T-cell (primary cell): ENCODE measurements at regions not wholly inside any gene's neighbourhood (a gene's known extent, or its start where the extent isn't known, plus 50 kb on each side); places are given as distances from the start of the nearest gene placed in this dataset.

Source experiments
- ATAC-seq, 4 experiments: fragments of 200-7000 bp in 3 of 4; fragments of 150-1000 bp in 1 of 4; cut with Tn5 transposase; replicated peaks in 1 of 4; 1 replicate in 3 of 4; 2 replicates in 1 of 4; pipeline ENCODE4 v1.10.0; 2021; ENCODE audit warnings: moderate library complexity in 3 of 4, mild to moderate bottlenecking in 2 of 4, moderate number of reproducible peaks in 1 of 4
- CTCF ChIA-PET, 2 donors: fragments of 300-600 bp; sonication (Branson Sonifier 250); formaldehyde crosslinking; loops; one replicate each; lab custom pipeline; 2022; ENCODE audit warnings: antibody characterized with exemption in 2 of 2; lab: Charles Lee
- POLR2A ChIA-PET, 2 donors: fragments of 300-600 bp; sonication (Branson Sonifier 250); formaldehyde crosslinking; loops; one replicate each; lab custom pipeline; 2022; ENCODE audit warnings: antibody characterized with exemption in 2 of 2; lab: Charles Lee
- DNase-seq, 35 experiments: peaks; one replicate each; pipeline versions ENCODE4 v3.0.0 to v3.0.0-alpha.2; 2013 to 2023
- H3K27ac ChIP-seq: one replicate; pipeline ENCODE4 v1.5.1; 2013; ENCODE audit warnings: low read length
- H3K27me3 ChIP-seq, 2 experiments: replicated peaks in 1 of 2; 1 replicate in 1 of 2; 2 replicates in 1 of 2; pipeline versions ENCODE4 v1.6.1 to v1.7.0; 2013; ENCODE audit warnings: low read length in 1 of 2, mixed read lengths in 1 of 2; ENCODE audit not compliant: control insufficient read depth in 2 of 2, insufficient read depth in 2 of 2; ENCODE audit errors: extremely low read depth in 1 of 2
- H3K36me3 ChIP-seq, 2 donors: 1 replicate in 1 of 2; 2 replicates in 1 of 2; pipeline versions ENCODE4 v1.6.1 to v1.7.0; 2013; ENCODE audit warnings: low read length in 1 of 2; ENCODE audit not compliant: control insufficient read depth in 2 of 2, insufficient read depth in 1 of 2; ENCODE audit errors: extremely low read depth in 1 of 2
- H3K4me1 ChIP-seq, 2 experiments: 1 replicate in 1 of 2; 2 replicates in 1 of 2; pipeline versions ENCODE4 v1.6.1 to v1.7.0; 2013; ENCODE audit warnings: low read length in 2 of 2, mixed read lengths in 1 of 2; ENCODE audit not compliant: insufficient read depth in 2 of 2, control insufficient read depth in 1 of 2; ENCODE audit errors: extremely low read depth in 1 of 2
- H3K4me3 ChIP-seq, 2 donors: 1 replicate in 1 of 2; 2 replicates in 1 of 2; pipeline versions ENCODE4 v1.5.1 to v1.7.0; 2013; ENCODE audit warnings: mild to moderate bottlenecking in 2 of 2, low read length in 1 of 2, moderate library complexity in 1 of 2; ENCODE audit not compliant: control insufficient read depth in 1 of 2; ENCODE audit errors: extremely low read depth in 1 of 2
- H3K9me3 ChIP-seq: 2 replicates; pipeline ENCODE4 v1.7.0; 2013
- H3K27ac Mint-ChIP-seq, 2 donors: one replicate each; pipeline ENCODE4 v1.8.0; 2020 to 2021; ENCODE audit warnings: mild to moderate bottlenecking in 2 of 2, mixed read lengths in 2 of 2
- H3K27me3 Mint-ChIP-seq, 2 donors: one replicate each; pipeline ENCODE4 v1.8.0; 2021 to 2022; ENCODE audit warnings: mixed read lengths in 2 of 2
- H3K36me3 Mint-ChIP-seq: one replicate; pipeline ENCODE4 v1.8.0; 2021; ENCODE audit warnings: mixed read lengths
- H3K4me1 Mint-ChIP-seq, 3 donors: one replicate each; pipeline ENCODE4 v1.8.0; 2020 to 2022; ENCODE audit warnings: mixed read lengths in 3 of 3, mild to moderate bottlenecking in 1 of 3
- H3K4me3 Mint-ChIP-seq, 3 donors: one replicate each; pipeline ENCODE4 v1.8.0; 2020 to 2022; ENCODE audit warnings: mild to moderate bottlenecking in 3 of 3, mixed read lengths in 3 of 3, moderate library complexity in 3 of 3
- H3K9me3 Mint-ChIP-seq, 3 donors: one replicate each; pipeline ENCODE4 v1.8.0; 2020 to 2022; ENCODE audit warnings: mixed read lengths in 3 of 3
- WGBS: methylation state at CpG from one replicate; pipeline ENCODE4 v1.1.5; 2013; ENCODE audit warnings: missing lambda C conversion rate; ENCODE audit not compliant: insufficient coverage; 5-methylcytosine and 5-hydroxymethylcytosine counted together

DNA sequence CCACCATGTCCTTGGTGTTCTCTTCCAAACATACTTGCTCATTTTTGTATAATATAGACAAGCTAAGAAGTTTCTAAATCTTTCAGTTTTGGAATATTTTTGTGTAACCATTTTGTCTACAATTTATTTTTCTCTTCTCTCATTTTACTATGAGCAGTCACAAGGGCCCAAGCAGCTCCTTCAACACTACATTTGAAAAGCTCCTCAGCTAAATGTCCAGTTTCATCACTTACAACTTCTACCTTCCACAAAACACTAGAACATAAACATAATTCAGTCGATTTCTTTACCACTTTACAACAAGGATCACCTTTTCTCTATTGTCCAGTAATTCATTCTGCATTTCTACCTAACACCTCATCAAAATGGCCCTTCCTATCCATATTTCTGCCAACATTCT, 554.4 kb downstream of the RAB28 start:
- POLR2A ChIA-PET = no interaction called here
- DNase-seq = no peak
- Mint-ChIP-seq H3K36me3 (no peaks in the 10 kb centered on the region), H3K27ac (no peak overlapping the region), H3K27me3 (no peaks in the 10 kb centered on the region), H3K9me3 (peaks cover under 1 to 17% (median 5%) of the 10 kb centered on the region in 3 donors), H3K4me1 (no peaks in the 10 kb centered on the region), H3K4me3 (no peak overlapping the region)
- CTCF ChIA-PET = no interaction called here
- Histone ChIP-seq H3K4me3 (no peak overlapping the region), H3K4me1 (no peaks in the 10 kb centered on the region), H3K27ac (no peak overlapping the region), H3K9me3 (no peaks in the 10 kb centered on the region), H3K36me3 (no peaks in the 10 kb centered on the region), H3K27me3 (no peaks in the 10 kb centered on the region)
- no peak for ATAC-seq
- 71% methylated on average over 1 of the region's 1 CpG for WGBS

DNA sequence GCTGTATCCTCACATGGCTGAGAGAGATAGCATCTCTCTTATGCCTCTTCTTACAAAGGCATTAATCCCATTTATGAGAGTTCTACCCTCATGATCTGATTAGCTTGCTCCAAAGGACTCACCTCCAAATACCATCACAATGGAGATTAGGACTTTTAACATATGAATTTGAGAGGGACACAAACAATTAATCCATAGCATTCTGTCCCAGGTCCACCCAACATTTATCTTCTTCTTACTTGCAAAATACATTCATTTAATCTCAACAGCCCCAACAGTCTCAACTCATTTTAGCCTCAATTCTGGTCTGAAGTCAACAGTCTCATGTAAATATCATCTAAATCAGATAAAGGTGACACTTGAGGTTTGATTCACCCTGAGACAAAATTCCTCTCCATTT, 555.4 kb downstream of the RAB28 start:
- Mint-ChIP-seq H3K27ac (no peak overlapping the region), H3K4me3 (no peak overlapping the region), H3K4me1 (no peaks in the 10 kb centered on the region), H3K27me3 (no peaks in the 10 kb centered on the region), H3K36me3 (no peaks in the 10 kb centered on the region), H3K9me3 (peaks cover 0 to 22% (median 5%) of the 10 kb centered on the region in 3 donors)
- no peak for ATAC-seq
- H3K27ac ChIP-seq = no peak overlapping the region
- DNase-seq = no peak
- H3K9me3 ChIP-seq = no peaks in the 10 kb centered on the region
- no peaks in the 10 kb centered on the region for H3K36me3 ChIP-seq
- CTCF ChIA-PET = no interaction called here
- no peaks in the 10 kb centered on the region for H3K27me3 ChIP-seq
- H3K4me1 ChIP-seq = no peaks in the 10 kb centered on the region
- POLR2A ChIA-PET = no interaction called here
- no peak overlapping the region for H3K4me3 ChIP-seq

DNA sequence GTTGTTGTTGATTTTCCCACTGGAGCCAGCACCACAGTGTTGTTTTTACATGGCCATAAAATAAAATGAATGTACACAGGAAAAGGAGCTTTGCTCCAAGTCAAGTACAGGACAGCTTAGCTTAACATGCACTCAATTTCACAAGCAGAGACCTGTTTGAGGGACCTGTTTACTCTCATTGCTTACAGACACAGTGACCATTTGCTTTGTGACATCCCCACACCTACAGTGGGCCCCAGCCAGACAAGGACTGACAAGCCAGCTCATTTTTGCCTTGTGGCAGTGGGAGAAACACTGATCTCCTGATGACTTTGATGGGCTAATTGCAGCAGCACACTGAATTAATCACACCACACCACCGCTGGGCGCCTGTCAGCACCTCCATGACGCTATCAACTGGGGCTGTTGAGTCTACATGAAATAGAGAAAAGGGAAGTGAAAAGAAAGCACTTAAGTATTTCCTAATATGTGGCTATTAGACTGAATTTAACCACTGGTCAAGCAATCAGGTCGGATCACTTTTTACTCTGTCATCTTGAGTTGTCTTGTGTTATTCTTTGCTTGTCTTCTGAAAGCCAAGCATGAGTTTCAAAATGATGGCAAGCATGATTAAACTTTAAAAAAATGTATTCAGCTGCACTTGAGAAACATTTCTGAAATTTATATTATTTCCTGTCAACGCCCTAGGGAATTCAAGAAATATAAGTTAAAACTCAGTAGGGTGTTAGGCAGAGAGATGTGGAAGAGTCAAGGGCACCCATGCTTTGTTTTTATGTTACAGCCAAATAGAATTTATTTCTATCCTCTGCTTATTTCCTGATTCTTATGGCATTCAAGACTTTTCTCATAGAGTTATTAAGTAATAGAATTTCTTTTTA, 557.7 kb downstream of the RAB28 start:
- H3K27me3 ChIP-seq = no peaks in the 10 kb centered on the region
- ATAC-seq = no peak
- Mint-ChIP-seq H3K4me3 (no peak overlapping the region), H3K36me3 (no peaks in the 10 kb centered on the region), H3K27me3 (no peaks in the 10 kb centered on the region), H3K9me3 (peaks cover 0 to 16% (median 5%) of the 10 kb centered on the region in 3 donors), H3K4me1 (no peaks in the 10 kb centered on the region), H3K27ac (no peak overlapping the region)
- WGBS = 50% methylated on average over 1 of the region's 5 CpGs
- no peak overlapping the region for H3K4me3 ChIP-seq
- H3K36me3 ChIP-seq = no peaks in the 10 kb centered on the region
- no peaks in the 10 kb centered on the region for H3K4me1 ChIP-seq
- no peak overlapping the region for H3K27ac ChIP-seq
- POLR2A ChIA-PET = no interaction called here
- no peaks in the 10 kb centered on the region for H3K9me3 ChIP-seq
- no peak for DNase-seq
- CTCF ChIA-PET = no interaction called here

- no peaks in the 10 kb centered on the region for H3K4me1 ChIP-seq
- Mint-ChIP-seq H3K36me3 (no peaks in the 10 kb centered on the region), H3K9me3 (peaks cover 0 to 15% (median under 1%) of the 10 kb centered on the region in 3 donors), H3K27me3 (no peaks in the 10 kb centered on the region), H3K4me1 (no peaks in the 10 kb centered on the region), H3K4me3 (no peak overlapping the region), H3K27ac (no peak overlapping the region)
- no peak for DNase-seq
- 78% methylated on average over 2 of the region's 2 CpGs for WGBS
- ChIA-PET POLR2A (no interaction called here), CTCF (no interaction called here)
- no peak for ATAC-seq
- H3K9me3 ChIP-seq = no peaks in the 10 kb centered on the region
- no peak overlapping the region for H3K4me3 ChIP-seq
- H3K36me3 ChIP-seq = no peaks in the 10 kb centered on the region
- H3K27ac ChIP-seq = no peak overlapping the region
- H3K27me3 ChIP-seq = no peaks in the 10 kb centered on the region
These were observed 559.3 kb downstream of the RAB28 start for GRCh38 chr4:12924728-12925320.

DNA sequence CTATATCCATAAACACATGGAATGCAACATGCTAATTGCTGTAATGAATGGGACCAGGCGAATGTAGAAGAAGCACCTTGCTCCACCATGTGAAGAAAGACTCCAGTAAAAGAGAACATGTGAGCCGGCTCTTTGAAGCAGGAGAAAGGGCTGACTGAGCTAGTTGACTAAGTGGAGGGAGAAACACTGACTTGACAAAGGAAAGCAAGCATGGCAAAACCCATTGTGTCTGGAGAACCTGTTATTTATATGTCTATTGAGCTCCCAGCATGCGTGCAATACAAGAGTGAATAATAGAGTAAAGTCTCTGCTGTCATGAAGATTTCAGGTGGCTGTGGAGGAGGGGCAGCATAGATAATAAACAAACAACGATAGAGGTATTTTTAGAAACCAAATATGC, 559.9 kb downstream of the RAB28 start:
- H3K9me3 Mint-ChIP-seq = peaks cover 0 to 11% (median 0%) of the 10 kb centered on the region in 3 donors
- Histone ChIP-seq H3K4me3 (no peak overlapping the region), H3K4me1 (no peaks in the 10 kb centered on the region), H3K36me3 (no peaks in the 10 kb centered on the region), H3K9me3 (no peaks in the 10 kb centered on the region), H3K27me3 (no peaks in the 10 kb centered on the region), H3K27ac (no peak overlapping the region)
- ChIA-PET POLR2A (no interaction called here), CTCF (no interaction called here)
- no peaks in the 10 kb centered on the region for H3K27me3 Mint-ChIP-seq
- 90% methylated on average over 4 of the region's 4 CpGs for WGBS
- ATAC-seq (no peak), DNase-seq (no peak)
- H3K36me3 Mint-ChIP-seq = no peaks in the 10 kb centered on the region
- H3K4me1 Mint-ChIP-seq = no peaks in the 10 kb centered on the region
- H3K27ac Mint-ChIP-seq = no peak overlapping the region
- no peak overlapping the region for H3K4me3 Mint-ChIP-seq

DNA sequence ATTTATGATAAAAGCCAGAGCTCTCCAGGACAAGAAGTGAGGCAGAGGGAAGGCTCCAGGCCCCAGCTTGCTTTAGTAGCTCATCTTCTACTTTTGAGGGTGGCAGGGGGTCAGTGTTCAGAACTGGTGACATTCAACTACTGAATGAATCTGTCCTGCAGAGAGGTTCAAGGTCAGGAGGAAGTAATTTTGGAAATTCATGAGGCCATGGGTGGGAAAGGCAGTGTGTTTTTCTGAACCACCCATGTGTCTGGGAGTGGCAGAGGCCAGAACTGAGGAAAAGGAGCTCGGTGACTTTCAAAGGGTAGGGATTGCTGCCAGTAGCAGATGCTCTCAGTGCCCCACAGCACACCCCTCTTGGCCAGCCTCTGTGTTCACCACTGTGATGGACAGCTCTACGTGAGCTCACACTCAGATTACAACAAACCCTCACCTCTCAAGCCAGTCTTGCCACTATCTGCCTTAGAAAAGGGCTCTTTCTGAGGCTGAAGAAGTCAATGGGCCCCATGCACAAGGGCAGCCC, 571.2 kb downstream of the RAB28 start:
- no peak overlapping the region for H3K27ac ChIP-seq
- Mint-ChIP-seq H3K4me3 (no peak overlapping the region), H3K36me3 (no peaks in the 10 kb centered on the region), H3K27me3 (no peaks in the 10 kb centered on the region), H3K4me1 (no peaks in the 10 kb centered on the region), H3K9me3 (peaks cover 0 to 20% (median 18%) of the 10 kb centered on the region in 3 donors), H3K27ac (no peak overlapping the region)
- CTCF ChIA-PET = no interaction called here
- no peaks in the 10 kb centered on the region for H3K4me1 ChIP-seq
- no peak overlapping the region for H3K4me3 ChIP-seq
- no peaks in the 10 kb centered on the region for H3K9me3 ChIP-seq
- POLR2A ChIA-PET = no interaction called here
- DNase-seq (no peak), ATAC-seq (no peak)
- 46% methylated on average over 2 of the region's 2 CpGs for WGBS
- H3K27me3 ChIP-seq = no peaks in the 10 kb centered on the region
- no peaks in the 10 kb centered on the region for H3K36me3 ChIP-seq
